ENCODE measurements at regions not wholly inside any gene's neighbourhood (a gene's known extent, or its start where the extent isn't known, plus 50 kb on each side); places are given as distances from the start of the nearest gene placed in this dataset.

DNA sequence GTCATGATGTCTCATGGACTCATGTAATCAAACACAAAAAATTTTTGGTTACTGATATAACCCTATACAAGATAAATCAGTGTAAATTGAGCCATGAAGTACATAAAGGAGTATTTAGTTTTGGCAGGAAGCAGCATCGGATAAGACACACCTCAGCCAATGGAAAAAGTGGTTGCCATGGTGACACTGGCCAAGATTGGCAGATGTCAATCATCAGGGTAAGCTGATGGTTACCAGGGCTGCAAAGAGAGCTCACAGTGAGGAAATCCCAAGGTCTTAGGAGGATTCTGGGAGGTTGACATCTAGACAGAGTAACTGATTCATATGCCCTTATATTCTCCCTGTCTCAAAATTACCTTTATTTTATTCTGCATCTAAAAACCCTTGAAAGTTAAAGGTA is 203.8 kb upstream of the PCSK2 start:
- Mint-ChIP-seq H3K9me3 (ENCODE audit: unreplicated experiment) (peaks cover 2% of the 10 kb centered on the region), H3K27me3 (ENCODE audit: insufficient read depth, unreplicated experiment) (peaks cover 15% of the 10 kb centered on the region), H3K36me3 (ENCODE audit: insufficient read depth, unreplicated experiment) (peaks cover 5% of the 10 kb centered on the region), H3K4me3 (ENCODE audit: unreplicated experiment) (no peak overlapping the region), H3K4me1 (ENCODE audit: low read depth, unreplicated experiment) (peaks cover 6% of the 10 kb centered on the region), H3K27ac (ENCODE audit: unreplicated experiment) (no peak overlapping the region)
- BruUV-seq (replicated peaks), result no TSS peak
- Histone ChIP-seq H3K36me3 (ENCODE audit: control insufficient read depth, insufficient read depth, low read length) (no peaks in the 10 kb centered on the region), H3K27me3 (replicated peaks; ENCODE audit: control insufficient read depth, insufficient read depth, low read length) (no peaks in the 10 kb centered on the region), H3K9me3 (peaks cover 7% of the 10 kb centered on the region), H3K4me3 (ENCODE audit: low read depth, low read length) (no peak overlapping the region), H3K4me1 (0 out of 2 replicates have a peak, but pooled peaks cover 3% of the 10 kb centered on the region)
- TF ChIP-seq, protein P1, sequence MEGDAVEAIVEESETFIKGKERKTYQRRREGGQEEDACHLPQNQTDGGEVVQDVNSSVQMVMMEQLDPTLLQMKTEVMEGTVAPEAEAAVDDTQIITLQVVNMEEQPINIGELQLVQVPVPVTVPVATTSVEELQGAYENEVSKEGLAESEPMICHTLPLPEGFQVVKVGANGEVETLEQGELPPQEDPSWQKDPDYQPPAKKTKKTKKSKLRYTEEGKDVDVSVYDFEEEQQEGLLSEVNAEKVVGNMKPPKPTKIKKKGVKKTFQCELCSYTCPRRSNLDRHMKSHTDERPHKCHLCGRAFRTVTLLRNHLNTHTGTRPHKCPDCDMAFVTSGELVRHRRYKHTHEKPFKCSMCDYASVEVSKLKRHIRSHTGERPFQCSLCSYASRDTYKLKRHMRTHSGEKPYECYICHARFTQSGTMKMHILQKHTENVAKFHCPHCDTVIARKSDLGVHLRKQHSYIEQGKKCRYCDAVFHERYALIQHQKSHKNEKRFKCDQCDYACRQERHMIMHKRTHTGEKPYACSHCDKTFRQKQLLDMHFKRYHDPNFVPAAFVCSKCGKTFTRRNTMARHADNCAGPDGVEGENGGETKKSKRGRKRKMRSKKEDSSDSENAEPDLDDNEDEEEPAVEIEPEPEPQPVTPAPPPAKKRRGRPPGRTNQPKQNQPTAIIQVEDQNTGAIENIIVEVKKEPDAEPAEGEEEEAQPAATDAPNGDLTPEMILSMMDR (IDR thresholded peaks at IDR 0.05; ENCODE audit: insufficient read depth in 1 of 2, low read depth in 1 of 2, low read length in 1 of 2, severe bottlenecking in 1 of 2, unreplicated experiment in 1 of 2), result no peak
- POLR2A ChIA-PET, result no interaction called here
- DNase-seq, result no peak
- CTCF ChIA-PET, result no interaction called here
- intact Hi-C loops (cut with micrococcal nuclease; ENCODE audit: unreplicated experiment), result no loop called here

DNA sequence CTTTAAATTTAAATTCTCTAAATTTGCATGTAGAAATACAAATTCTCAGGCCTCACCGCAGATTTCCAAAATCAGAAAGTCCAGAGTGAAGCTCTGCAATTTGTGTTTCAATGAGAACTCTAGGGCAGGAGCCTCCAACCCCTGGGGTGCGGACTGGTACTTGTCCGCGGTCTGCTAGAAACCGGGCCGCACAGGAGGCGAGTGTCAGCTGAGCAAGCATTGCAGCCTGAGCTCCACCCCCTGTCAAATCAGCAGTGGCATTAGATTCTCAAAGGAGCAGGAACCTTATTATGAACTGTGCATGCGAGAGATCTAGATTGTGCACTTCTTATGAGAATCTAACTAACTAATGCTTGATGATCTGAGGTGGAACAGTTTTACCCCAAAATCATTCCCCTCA is 203.0 kb upstream of the PCSK2 start:
- TF ChIP-seq, protein P1 (IDR thresholded peaks at IDR 0.05; ENCODE audit: insufficient read depth in 1 of 2, low read depth in 1 of 2, low read length in 1 of 2, severe bottlenecking in 1 of 2, unreplicated experiment in 1 of 2), result no peak
- Mint-ChIP-seq H3K27me3 (ENCODE audit: insufficient read depth, unreplicated experiment) (peaks cover 15% of the 10 kb centered on the region), H3K27ac (ENCODE audit: unreplicated experiment) (no peak overlapping the region), H3K4me3 (ENCODE audit: unreplicated experiment) (no peak overlapping the region), H3K9me3 (ENCODE audit: unreplicated experiment) (peaks cover 7% of the 10 kb centered on the region), H3K36me3 (ENCODE audit: insufficient read depth, unreplicated experiment) (peaks cover 5% of the 10 kb centered on the region), H3K4me1 (ENCODE audit: low read depth, unreplicated experiment) (peaks cover 6% of the 10 kb centered on the region)
- H3K9me3 ChIP-seq, result peaks cover 11% of the 10 kb centered on the region
- intact Hi-C loops (cut with micrococcal nuclease; ENCODE audit: unreplicated experiment), result no loop called here
- H3K36me3 ChIP-seq (ENCODE audit: control insufficient read depth, insufficient read depth, low read length), result no peaks in the 10 kb centered on the region
- ChIA-PET CTCF (no interaction called here), POLR2A (no interaction called here)
- BruUV-seq (replicated peaks), result no TSS peak
- DNase-seq, result no peak
- no peaks in the 10 kb centered on the region for H3K27me3 ChIP-seq (replicated peaks; ENCODE audit: control insufficient read depth, insufficient read depth, low read length)
- 0 out of 2 replicates have a peak, but pooled peaks cover 3% of the 10 kb centered on the region for H3K4me1 ChIP-seq
- H3K4me3 ChIP-seq (ENCODE audit: low read depth, low read length), result no peak overlapping the region

DNA sequence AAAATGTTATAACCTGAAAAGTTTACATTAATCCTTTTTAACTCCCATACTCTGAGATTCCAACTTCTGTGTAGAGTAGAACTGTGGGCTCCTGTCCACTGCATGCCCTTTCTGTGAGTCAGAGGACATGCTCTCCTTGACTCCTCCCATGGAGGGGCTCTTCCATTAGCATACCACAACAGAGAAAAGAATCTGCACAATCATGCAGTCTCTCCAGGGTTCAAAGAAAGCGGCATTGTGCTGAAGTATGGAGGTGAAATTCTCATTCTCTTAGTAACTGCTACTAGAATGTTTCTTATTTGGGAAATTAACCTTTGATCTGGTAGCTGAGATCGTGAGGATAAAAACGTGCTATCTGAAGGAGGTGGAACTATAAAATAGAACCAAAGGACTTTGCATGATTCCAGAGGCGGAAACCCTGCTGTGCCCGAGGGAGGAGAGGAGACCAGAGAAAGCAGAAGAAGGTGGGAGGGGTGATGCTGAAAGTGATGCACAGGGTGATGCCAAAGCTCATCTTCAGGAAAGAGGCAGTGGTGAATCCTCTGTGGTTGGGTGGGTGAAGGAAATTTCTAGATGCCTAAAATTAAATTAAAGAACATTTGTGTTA is 202.2 kb upstream of the PCSK2 start:
- no peak for DNase-seq
- H3K27me3 ChIP-seq (replicated peaks; ENCODE audit: control insufficient read depth, insufficient read depth, low read length), result no peaks in the 10 kb centered on the region
- 0 out of 2 replicates have a peak, but pooled peaks cover 3% of the 10 kb centered on the region for H3K4me1 ChIP-seq
- peaks cover 12% of the 10 kb centered on the region for H3K27me3 Mint-ChIP-seq (ENCODE audit: insufficient read depth, unreplicated experiment)
- no peak overlapping the region for H3K4me3 ChIP-seq (ENCODE audit: low read depth, low read length)
- H3K4me1 Mint-ChIP-seq (ENCODE audit: low read depth, unreplicated experiment), result peaks cover 6% of the 10 kb centered on the region
- H3K4me3 Mint-ChIP-seq (ENCODE audit: unreplicated experiment), result no peak overlapping the region
- peaks cover 11% of the 10 kb centered on the region for H3K9me3 ChIP-seq
- intact Hi-C loops (cut with micrococcal nuclease; ENCODE audit: unreplicated experiment), result no loop called here
- H3K9me3 Mint-ChIP-seq (ENCODE audit: unreplicated experiment), result peaks cover 7% of the 10 kb centered on the region
- no TSS peak for BruUV-seq (replicated peaks)
- ChIA-PET CTCF (no interaction called here), POLR2A (no interaction called here)
- peaks cover 5% of the 10 kb centered on the region for H3K36me3 Mint-ChIP-seq (ENCODE audit: insufficient read depth, unreplicated experiment)
- TF ChIP-seq, protein P1 (IDR thresholded peaks at IDR 0.05; ENCODE audit: insufficient read depth in 1 of 2, low read depth in 1 of 2, low read length in 1 of 2, severe bottlenecking in 1 of 2, unreplicated experiment in 1 of 2), result no peak
- H3K27ac Mint-ChIP-seq (ENCODE audit: unreplicated experiment), result no peak overlapping the region
- H3K36me3 ChIP-seq (ENCODE audit: control insufficient read depth, insufficient read depth, low read length), result no peaks in the 10 kb centered on the region

All from Caco-2 (cell line).